Breast epithelium (tissue), 3 donors: ENCODE measurements at regions not wholly inside any gene's neighbourhood (a gene's known extent, or its start where the extent isn't known, plus 50 kb on each side); places are given as distances from the start of the nearest gene placed in this dataset.

Source experiments
- CTCF ChIP-seq, 3 donors: fragments of 450-650 bp; IDR thresholded peaks; one replicate each; pipeline ENCODE4 v1.5.1; 2016 to 2017; ENCODE audit warnings: antibody characterized with exemption in 3 of 3, mild to moderate bottlenecking in 3 of 3, moderate library complexity in 3 of 3
- POLR2A ChIP-seq: fragments of 450-650 bp; IDR thresholded peaks from one replicate; pipeline ENCODE4 v1.6.1; 2016; ENCODE audit warnings: antibody characterized with exemption, mild to moderate bottlenecking, moderate library complexity

GRCh38 chr1:48054232-48054631 is 57.0 kb upstream of the TRABD2B start:
- TF ChIP-seq CTCF (IDR thresholded peaks at IDR 0.05) (no peak), POLR2A (no peak)
